ENCODE measurements at regions not wholly inside any gene's neighbourhood (a gene's known extent, or its start where the extent isn't known, plus 50 kb on each side); places are given as distances from the start of the nearest gene placed in this dataset.

- Mint-ChIP-seq H3K9me3 (peaks cover 14% of the 10 kb centered on the region), H3K27me3 (ENCODE audit: low read depth) (no peaks in the 10 kb centered on the region), H3K36me3 (ENCODE audit: low read depth) (no peaks in the 10 kb centered on the region), H3K27ac (no peak overlapping the region), H3K4me1 (no peaks in the 10 kb centered on the region), H3K4me3 (no peak overlapping the region)
- no peak for TF ChIP-seq CTCF (IDR thresholded peaks at IDR 0.05; ENCODE audit: unreplicated experiment in 3 of 3)
Observed at GRCh38 chr18:73962256-73962655, 185.4 kb downstream of the FBXO15 start.

- no peak overlapping the region for H3K4me3 Mint-ChIP-seq
- H3K27ac Mint-ChIP-seq = no peak overlapping the region
- H3K27me3 Mint-ChIP-seq (ENCODE audit: low read depth) = no peaks in the 10 kb centered on the region
- no peaks in the 10 kb centered on the region for H3K4me1 Mint-ChIP-seq
- TF ChIP-seq CTCF (IDR thresholded peaks at IDR 0.05; ENCODE audit: unreplicated experiment in 3 of 3) = no peak
- H3K36me3 Mint-ChIP-seq (ENCODE audit: low read depth) = no peaks in the 10 kb centered on the region
- peaks cover 14% of the 10 kb centered on the region for H3K9me3 Mint-ChIP-seq
Observed at GRCh38 chr18:73961804-73962203, 185.8 kb downstream of the FBXO15 start.

GRCh38 chr18:73959352-73959751 lies 188.3 kb downstream of the FBXO15 start:
- TF ChIP-seq CTCF (IDR thresholded peaks at IDR 0.05; ENCODE audit: unreplicated experiment in 3 of 3) = no peak

GRCh38 chr18:73954268-73954667 lies 193.4 kb downstream of the FBXO15 start:
- no peaks in the 10 kb centered on the region for H3K27me3 Mint-ChIP-seq (ENCODE audit: low read depth)
- H3K4me1 Mint-ChIP-seq = no peaks in the 10 kb centered on the region
- TF ChIP-seq CTCF (IDR thresholded peaks at IDR 0.05; ENCODE audit: unreplicated experiment in 3 of 3) = no peak

More at GRCh38 chr18:73959352-73959751, 188.3 kb downstream of the FBXO15 start:
- Mint-ChIP-seq H3K36me3 (ENCODE audit: low read depth) (no peaks in the 10 kb centered on the region), H3K4me3 (no peak overlapping the region), H3K9me3 (peaks cover 4% of the 10 kb centered on the region), H3K4me1 (no peaks in the 10 kb centered on the region), H3K27ac (no peak overlapping the region), H3K27me3 (ENCODE audit: low read depth) (no peaks in the 10 kb centered on the region)

GRCh38 chr18:73952296-73952946 lies 195.2 kb downstream of the FBXO15 start:
- H3K4me1 Mint-ChIP-seq = peaks cover 8% of the 10 kb centered on the region
- no peak overlapping the region for H3K4me3 Mint-ChIP-seq
- H3K36me3 Mint-ChIP-seq (ENCODE audit: low read depth) = no peaks in the 10 kb centered on the region
- no peak overlapping the region for H3K27ac Mint-ChIP-seq
- TF ChIP-seq CTCF (IDR thresholded peaks at IDR 0.05; ENCODE audit: unreplicated experiment in 3 of 3) = no peak
- no peaks in the 10 kb centered on the region for H3K27me3 Mint-ChIP-seq (ENCODE audit: low read depth)
- H3K9me3 Mint-ChIP-seq = peaks cover 17% of the 10 kb centered on the region

More at GRCh38 chr18:73954268-73954667, 193.4 kb downstream of the FBXO15 start:
- Mint-ChIP-seq H3K36me3 (ENCODE audit: low read depth) (no peaks in the 10 kb centered on the region), H3K9me3 (peaks cover 9% of the 10 kb centered on the region), H3K4me3 (no peak overlapping the region), H3K27ac (no peak overlapping the region)

- no peak overlapping the region for H3K27ac Mint-ChIP-seq
- no peaks in the 10 kb centered on the region for H3K36me3 Mint-ChIP-seq (ENCODE audit: low read depth)
- no peaks in the 10 kb centered on the region for H3K27me3 Mint-ChIP-seq (ENCODE audit: low read depth)
- TF ChIP-seq CTCF (IDR thresholded peaks at IDR 0.05; ENCODE audit: unreplicated experiment in 3 of 3) = no peak
- no peak overlapping the region for H3K4me3 Mint-ChIP-seq
- peaks cover 23% of the 10 kb centered on the region for H3K4me1 Mint-ChIP-seq
- H3K9me3 Mint-ChIP-seq = peaks cover 17% of the 10 kb centered on the region
Observed at GRCh38 chr18:73950116-73950700, 197.4 kb downstream of the FBXO15 start.

Data from nephron (organoid).